ENCODE measurements at regions not wholly inside any gene's neighbourhood (a gene's known extent, or its start where the extent isn't known, plus 50 kb on each side); places are given as distances from the start of the nearest gene placed in this dataset.

- TF ChIP-seq CTCF (conservative IDR thresholded peaks at IDR 0.05) (no peak), ZFX (IDR thresholded peaks at IDR 0.05) (no peak)
Measured at GRCh38 chr5:73337586-73338255, 110.9 kb downstream of the FOXD1 start.
